Activated CD4-positive, alpha-beta T cell treated with anti-CD3 and anti-CD28 coated beads for 1 hour (primary cell): ENCODE measurements at regions not wholly inside any gene's neighbourhood (a gene's known extent, or its start where the extent isn't known, plus 50 kb on each side); places are given as distances from the start of the nearest gene placed in this dataset.
"Not testable (repeated sequence)": the region's sequence is repeated elsewhere in the genome, so short reads cannot be mapped to it uniquely, and the experiment has no call there.

Experiments
- DNase-seq: peaks from one replicate; pipeline ENCODE4 v3.0.0-alpha.2; 2020

DNA sequence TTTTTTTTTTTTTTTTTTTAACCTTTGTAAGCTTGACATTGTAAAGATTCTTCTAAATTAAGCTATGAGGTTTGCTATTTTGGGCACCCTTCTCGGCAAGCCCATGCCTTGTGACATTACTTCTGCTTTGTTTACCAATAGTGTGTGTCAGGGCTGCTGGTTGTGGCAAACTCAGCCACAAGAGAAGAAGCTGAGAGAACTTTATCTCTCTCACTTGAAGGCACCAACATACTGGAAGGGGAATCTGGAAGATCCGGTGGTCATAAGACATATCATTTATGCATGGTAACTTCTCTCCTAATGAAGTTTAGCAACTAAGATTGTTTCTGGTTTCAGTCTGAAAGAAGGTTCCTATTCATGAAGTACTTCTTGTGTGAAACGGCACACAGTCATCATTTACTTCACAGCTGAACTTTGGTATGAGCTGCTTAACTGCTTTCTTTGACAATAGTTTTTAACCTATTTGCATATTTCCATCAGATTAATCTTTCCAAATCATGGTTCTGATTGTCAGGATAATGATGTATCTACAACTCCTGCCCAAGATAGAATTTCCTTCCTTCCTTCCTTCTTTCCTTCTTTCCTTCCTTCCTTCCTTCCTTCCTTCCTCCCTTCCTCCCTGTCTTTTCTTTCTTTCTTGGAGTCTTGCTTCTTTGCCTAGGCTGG is 189.3 kb downstream of the NFKBIZ start:
- DNase-seq = no peak

DNA sequence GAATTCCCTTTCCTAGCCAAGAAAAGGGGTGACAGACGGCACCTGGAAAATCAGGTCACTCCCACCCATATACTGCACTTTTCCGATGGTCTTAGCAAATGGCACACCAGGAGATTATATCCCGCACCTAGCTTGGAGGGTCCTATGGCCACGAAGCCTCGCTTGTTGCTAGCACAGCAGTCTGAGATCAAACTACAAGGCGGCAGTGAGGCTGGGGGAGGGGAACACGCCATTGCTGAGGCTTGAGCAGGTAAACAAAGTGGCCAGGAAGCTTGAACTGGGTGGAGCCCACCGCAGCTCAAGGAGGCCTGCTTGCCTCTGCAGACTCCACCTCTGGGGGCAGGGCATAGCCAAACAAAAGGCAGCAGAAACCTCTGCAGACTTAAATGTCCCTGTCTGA is 190.8 kb downstream of the NFKBIZ start:
- DNase-seq = not testable (repeated sequence)

DNA sequence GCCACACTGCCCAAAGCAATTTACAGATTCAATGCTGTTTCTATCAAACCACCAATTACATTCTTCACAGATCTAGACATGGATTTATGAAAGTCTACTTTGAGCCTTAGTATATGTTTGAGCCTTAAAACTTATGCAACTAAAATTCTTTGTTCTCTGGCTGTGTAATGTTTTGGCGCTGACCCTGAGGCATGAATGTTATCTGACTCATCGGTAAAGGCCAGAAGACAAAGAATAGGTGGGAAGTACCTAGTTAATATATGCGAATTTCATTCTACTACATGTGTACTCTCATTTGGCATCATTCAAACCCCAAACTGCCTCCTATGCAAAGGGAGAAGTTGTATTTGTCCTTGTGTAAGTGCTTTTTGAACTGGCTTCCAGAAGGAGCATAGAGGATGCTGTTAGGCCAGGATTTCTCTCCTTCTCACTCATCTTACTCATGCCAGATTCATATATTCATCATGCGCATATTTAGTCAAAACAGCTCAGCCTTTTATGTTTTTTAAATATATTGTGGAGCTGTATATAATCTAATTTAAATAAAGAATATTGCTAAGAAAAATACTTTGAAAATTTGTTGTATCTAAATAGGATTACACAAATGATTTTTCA is 204.2 kb downstream of the NFKBIZ start:
- no peak for DNase-seq

DNA sequence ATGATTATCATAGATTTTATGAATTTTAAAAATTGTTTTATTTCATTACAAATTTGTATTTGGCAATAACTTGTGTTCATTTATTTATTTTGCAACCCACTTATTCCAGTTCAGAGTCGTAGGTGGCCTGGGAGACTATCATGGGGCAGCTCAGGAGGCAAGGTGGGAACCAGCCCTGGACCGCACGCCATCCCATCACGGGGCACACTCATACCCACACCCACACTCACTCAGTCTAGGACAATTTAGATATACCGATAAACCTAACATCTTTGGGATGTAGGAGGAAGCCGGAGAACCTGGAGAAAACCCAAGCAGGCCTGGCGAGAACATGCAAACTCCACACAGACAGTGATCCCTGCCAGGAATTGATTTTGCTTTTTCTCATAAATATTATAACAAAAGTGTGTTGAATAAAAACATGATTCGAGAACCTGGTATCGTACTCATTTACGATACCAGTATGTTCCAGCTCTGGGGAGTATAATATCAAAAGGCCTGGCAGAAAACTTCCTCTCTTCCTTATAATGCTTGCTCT is 205.3 kb downstream of the NFKBIZ start:
- DNase-seq = no peak

DNA sequence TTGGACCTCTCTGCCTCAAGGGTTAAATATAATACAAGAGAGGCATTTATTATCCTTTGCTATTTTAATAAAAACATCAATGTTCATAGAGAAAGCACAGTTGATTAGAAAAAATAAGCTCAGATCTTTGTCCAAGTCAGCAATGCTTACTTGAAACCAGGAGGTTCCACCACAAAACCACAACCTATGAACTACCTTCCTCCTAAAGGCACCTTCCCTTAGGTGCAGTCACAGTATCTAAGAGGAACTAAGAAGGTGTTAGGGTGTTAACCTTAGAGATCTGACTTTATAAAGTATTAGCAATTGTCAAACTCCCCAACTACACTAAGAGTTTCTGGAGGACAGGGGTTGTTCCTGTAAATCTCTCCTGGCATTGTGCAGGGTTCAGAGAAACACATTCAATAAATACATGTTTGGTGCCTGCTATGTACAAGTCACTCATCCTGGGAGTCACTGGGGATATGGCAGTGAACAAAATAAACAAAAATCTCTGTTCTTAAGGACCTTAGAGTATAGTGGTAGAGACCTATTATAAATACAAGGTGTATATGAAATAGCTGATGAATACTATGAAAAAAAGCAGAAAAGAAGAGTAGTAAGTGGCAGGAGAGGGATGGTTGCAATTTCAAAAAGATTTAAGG is 208.6 kb downstream of the NFKBIZ start:
- no peak for DNase-seq

DNA sequence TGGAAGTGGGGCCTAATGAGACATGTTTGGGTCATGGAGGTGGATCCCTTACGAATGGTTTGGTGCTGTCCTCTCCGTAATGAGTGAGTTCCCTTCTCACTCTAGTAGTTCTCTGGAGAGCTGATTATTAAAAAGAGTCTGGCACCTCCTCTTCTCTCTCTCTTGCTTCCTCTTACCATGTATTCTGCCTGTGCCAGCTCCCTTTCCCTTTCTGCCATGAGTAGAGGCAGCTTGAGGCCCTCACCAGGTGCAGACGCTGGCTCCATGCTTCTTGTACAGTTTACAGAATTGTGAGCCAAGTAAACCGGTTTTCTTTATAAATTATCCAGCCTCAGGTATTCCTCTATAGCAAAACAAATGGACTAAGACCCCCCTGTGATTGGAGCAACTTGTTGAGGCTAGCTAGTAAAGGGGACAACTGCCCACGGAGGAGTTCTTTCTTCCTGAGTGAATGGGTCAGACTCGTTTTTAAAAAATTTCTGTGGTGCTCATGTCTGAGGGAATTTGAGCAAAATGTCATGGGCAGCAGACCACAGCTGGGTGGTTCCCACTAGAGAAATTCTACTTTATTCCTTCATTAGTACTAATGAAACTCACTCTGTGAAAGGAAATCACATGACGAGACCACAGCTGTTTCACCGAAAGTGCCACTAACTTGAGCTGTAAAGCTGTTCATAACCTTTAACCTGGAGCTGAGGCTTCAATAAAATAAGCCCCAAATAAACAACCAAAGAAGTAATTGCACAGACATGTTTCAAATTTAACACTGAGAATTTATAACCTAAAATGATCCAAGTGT is 210.0 kb downstream of the NFKBIZ start:
- DNase-seq = no peak

DNA sequence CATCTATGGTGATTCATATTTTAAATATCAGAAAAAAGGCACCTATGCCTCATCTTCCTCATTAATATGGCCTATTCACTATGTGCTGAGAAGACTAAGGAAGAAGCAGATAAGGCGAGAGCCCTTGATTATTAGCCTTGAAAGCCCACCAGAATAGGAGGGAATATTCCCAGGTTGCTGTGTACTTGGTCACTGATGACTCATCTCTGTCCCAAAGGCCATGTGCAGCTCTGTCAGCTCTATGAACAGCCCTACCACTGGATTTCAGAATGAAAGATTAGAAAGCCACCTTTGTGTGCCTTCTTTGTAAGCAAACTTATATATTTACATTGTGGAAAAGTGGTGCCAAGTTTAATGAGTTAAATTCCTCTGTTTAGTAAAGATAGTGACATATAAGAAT is 211.5 kb downstream of the NFKBIZ start:
- DNase-seq = no peak

DNA sequence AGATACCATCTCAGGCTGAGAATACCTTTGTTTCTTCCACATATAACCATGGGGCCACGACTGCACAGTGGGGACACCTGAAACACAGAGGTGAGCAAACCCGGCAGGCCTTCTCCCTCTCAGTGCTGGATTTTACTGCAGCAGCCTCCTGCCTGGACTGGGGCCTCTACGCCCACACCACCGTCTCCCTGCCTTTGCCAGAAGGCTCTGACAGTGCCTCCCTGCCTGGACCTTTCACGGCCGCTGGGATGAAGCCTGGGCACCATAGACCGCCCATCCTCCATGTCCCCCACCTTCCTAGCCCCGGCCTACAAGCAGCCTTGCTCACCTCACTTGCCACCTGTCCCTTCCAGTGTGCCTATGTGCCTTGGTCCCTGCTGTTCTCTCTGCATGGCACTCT is 214.3 kb downstream of the NFKBIZ start:
- DNase-seq = no peak

DNA sequence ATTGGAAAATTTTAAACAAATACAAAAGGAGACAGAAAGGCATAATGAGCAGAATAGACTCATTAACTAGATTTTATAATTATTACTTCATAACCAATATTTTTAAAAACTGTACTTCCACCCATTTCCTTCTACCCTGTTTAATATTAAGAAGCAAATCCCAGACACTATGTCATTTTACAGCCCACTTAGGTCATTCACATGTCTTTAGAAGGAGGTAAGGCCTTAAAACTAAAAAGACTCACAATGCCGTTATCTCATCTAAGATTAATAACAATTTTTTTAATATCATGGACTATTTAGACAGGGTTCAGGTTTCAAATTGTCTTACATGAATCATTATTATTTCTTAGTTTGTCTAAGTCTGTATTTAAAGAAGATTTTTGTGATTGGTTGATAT is 217.2 kb downstream of the NFKBIZ start:
- no peak for DNase-seq

DNA sequence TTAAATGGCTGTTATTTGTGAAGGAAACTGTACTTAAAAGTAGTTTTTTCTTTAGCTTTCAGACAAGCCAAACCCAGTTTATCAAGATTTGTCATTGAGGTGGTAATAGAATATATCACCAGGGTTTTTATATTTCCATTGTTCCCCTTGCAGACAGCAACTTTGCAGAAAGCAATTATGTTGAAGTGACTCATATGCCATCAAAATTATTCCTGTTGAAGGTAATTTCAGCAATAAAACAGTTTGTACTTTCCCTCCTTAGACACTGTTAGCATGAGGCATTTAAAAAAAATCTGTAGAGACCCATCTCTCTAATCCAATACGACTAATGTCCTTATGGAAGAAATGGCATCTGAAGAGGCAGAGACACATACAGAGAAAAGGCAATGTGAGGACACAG is 219.0 kb downstream of the NFKBIZ start:
- DNase-seq = no peak

DNA sequence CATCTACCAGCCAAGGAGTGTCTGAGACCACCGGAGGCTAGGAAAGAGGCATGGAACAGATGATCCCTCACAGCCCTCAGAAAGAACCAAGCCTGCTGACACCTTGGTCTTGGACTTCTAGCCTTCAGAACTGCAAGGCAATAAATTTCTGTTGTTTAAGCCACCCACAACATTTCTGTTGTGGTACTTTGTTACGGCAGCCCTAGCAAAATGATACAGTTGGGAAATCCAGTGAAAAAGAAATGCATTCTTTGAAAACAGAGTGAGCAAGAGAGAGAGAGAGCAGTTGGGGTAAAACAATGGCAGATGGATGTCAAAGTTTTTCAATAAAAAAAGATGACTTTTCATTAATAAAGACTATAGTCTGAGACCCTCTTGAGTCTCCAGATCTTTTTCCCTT is 219.4 kb downstream of the NFKBIZ start:
- no peak for DNase-seq

DNA sequence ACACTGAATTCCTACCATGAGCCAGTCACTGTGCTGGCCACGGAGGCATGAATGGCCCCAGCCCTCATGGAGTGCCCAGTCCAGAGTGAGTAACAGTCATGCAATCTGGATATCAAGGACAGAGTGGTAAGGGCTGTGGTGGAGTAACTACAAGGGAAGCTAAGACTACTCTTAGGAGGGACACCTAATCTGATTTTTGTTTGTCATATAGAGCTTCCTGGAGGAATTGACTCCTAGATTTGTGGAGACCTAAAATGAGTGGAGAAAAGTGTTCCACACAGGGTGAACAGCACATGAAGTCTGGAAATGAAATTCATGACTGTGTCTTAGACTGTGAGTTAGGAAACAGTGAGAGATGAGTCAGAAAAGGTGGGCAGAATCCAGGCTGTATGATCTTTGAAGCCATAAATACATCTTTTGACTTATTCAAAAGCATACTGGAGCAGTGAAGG is 219.9 kb downstream of the NFKBIZ start:
- DNase-seq = no peak

DNA sequence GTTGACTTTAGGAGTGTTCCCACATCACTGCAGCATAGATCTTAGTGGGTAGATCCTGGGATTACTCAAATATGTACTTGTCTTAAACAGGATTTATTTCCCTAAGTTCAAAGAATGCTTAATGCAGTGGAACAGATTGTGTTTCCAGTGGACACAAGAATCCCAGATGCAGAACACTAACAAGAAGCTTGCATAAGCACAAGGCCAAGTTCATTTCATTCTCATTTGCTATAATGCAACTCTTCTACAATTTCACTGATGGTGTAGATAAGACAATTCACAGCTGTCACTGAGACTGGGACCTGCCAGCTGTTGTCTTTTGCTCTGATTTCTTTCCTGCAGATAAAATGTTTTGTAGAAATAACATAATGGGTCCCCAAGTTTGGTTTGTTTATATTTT is 225.6 kb downstream of the NFKBIZ start:
- no peak for DNase-seq

DNA sequence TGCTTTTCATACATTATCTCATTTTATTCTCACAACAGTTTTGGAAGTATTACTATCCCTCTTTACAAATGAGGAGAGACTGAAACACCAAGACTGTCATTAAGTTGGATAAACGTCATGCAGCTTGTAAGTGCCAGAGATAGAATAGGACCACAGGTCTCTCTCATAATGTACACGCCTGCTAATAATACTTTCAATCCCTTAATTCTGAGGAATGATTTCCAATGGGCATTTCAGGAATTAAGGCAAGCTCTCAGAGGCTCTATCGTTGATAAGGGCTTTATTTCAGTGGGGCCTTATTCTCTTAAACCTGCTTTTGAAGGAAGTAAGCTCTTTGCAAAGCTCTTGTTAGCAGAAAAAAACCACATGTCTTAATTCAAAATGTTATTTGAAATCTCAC is 229.1 kb downstream of the NFKBIZ start:
- DNase-seq = no peak

DNA sequence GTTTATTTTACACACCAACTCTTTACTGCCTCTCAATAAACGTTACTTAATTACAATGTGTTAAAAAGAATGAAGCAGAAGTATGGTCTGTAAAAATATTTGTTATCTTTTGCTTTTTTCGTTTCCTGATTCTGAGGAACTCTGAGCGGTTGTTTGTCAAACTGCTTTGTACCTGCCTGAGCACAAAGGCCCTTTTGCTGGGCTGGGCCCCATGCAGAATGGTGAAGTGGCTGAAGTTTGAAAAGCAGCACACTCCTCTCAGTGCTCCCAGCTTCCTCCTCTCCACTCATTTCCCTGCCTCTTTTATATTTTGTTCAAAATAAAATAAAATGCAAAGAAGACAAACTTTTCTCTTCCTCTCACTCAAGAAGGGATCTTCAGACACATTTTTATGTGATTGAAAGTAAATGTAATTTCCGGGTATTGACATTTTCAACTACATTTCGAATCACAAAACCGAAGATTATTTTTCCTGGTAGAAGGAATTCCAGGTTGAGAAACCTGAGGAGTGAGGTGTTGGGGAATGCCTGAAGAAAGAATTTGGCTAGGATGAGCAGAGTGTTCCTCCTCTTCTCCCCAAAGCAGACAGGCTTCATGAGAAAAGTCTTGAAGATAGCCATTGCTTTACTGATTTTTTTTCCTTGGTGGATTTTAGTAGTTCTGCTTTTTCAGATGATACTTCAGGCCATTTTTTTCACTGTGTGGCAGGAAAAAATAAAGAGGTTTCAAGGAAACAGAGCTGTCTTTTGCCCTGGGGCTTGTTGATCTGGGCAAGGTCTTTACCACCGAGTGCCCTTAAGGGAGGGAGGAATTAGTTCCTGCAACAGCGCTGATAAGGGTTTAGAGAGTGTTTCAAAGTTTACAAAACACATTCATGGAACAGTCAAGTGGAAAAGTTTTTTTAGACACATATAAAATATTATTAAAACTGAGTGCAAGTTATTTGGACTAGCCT is 229.8 kb downstream of the NFKBIZ start:
- no peak for DNase-seq

DNA sequence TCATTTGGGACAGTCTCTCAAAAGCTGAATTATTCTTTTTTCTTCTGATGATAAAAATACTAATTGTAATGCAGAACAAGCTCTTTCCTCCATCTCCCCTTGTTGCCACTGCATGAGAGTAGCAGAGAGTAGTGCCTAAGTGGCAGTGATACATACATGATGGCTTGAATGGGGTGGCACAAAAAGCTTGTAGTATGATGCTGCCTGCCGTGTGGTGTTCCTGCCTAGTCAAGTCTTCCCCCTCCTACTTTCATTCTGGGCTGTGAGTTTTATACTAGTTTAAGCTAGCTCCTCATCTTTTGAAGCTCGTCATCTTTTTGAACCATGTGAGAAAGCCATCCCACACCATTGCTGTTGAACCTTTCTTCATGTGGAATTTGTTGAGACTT is 230.5 kb downstream of the NFKBIZ start:
- DNase-seq = no peak

DNA sequence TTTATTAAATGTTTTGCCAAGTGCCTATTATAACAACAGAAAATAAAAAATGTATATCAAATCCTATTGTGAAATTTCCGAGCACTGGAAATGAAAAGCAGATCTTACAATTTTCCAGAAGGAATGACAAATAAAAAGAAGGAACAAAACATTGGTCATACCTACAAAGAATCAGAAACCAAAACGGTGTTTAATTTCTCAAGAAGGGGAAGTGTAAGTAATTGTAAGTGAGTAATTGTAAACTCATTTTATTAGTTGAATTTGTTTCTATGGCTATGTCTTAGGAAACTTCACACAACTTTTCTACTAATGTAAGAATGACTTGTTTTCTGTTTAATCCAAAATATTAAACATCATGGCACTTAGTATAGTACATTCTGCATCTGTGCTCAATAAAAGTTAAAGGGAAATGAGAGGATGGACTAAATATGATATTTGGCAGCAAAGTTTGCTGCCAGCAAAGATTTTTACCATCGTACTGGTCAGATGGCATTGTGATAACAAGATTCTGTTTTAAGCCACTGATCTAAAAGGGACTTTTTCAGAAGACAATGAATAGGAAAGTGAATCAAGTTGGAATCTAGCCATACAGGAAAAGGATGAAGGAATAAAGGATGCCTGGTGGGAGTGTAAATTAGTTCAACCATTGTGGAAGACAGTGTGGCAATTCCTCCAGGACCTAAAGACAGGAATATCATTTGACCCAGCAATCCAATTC is 232.4 kb downstream of the NFKBIZ start:
- DNase-seq = no peak

DNA sequence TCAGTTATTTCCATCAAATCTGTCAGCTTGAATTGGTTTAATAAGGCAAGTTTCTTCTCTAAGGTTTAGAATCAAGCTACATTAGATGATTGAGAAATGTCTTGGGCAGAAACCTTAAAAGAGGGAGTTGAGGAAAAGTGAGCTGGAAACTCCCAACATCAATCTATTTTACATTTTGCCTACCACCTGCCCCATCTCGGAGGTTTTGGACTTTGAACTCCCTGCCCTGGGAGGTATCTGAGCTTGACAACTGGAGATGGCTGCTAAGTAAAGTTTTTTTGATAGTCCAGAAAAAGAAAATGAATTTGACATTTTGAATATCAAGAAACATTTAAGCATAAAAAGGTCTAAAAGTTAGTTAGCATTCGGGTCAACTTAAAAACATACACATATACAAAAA is 234.2 kb downstream of the NFKBIZ start:
- no peak for DNase-seq

DNA sequence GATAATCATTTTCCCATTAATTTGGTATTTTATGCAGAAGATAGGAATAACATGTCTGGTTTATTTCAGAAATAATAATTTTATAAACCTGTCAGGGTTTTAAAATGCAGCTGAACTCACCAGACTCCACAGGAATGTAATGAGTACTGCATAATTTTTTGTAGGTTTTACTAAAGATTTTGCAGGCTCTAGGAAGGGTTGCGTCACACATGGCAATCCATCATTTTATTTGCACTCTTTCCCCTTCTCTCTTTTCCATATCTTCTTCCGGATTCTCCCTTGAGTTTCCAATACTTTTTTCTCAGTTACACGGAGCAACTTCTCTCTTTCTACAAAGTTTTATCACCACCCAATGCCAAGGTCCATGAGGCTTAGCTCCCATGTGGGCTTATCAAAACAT is 234.7 kb downstream of the NFKBIZ start:
- no peak for DNase-seq

DNA sequence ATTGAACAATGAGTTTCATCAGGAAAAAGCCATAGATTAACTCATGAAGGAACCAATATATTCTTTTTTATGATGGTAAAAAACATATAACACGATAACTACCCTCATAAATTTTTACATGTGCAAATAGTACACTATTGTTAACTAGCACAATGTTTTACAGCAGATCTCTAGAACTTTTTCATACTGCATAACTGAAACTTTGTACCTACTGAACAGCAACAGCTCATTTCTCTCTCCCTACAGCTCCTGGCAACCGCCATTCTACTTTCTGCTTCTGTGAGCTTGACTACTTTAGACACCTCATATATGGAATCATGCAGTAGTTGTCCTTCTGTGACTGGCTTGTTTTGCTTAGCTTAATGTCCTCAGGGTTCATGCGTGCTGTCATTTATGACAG is 235.4 kb downstream of the NFKBIZ start:
- DNase-seq = no peak

DNA sequence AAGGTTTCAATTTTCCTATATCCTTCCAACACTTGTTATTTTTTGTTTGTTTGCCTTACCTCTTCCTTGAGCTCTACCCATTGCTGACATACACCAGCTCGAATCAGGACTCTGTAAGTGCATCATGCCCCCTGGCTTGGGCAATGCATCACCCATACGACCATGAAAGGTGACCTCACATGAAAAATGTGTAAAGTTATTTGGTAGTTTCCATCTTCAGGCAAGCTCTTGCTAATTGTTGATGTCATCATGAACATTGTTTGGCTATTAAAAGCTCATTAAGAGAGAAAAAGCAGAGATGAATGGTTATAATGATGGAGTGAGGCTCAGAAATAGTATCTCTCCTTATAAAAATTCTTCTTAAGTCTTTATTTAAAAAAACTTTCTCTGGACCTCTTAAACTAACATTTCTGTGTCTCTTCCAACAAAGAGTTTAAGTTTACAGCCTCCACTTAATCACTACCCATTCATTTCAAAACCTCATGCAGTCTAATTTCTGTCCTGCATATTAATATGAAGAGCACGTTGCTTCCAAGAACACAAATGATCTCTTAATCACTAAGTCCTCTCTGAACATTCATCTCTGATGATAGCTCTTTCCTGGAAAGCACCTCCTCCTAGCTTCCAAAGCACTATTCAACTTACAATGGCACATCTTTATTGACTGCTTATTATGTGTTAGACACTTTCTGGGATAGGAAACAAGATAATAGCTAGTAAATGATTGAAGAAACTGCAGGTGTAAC is 236.3 kb downstream of the NFKBIZ start:
- DNase-seq = no peak
